HG03175 (cell line): ENCODE measurements at regions not wholly inside any gene's neighbourhood (a gene's known extent, or its start where the extent isn't known, plus 50 kb on each side); places are given as distances from the start of the nearest gene placed in this dataset.
"Not testable (repeated sequence)": the region's sequence is repeated elsewhere in the genome, so short reads cannot be mapped to it uniquely, and the experiment has no call there.

Source experiments
- ATAC-seq: cut with Tn5 transposase; IDR thresholded peaks from one replicate; pipeline ENCODE4 v1.9.1; 2021; ENCODE audit warnings: mild to moderate bottlenecking, moderate library complexity; ENCODE audit not compliant: unreplicated experiment

- ATAC-seq: not testable (repeated sequence)
These were observed 56.1 kb downstream of the ZNF22 start for GRCh38 chr10:45056806-45057205.

- no peak for ATAC-seq
These were observed 57.9 kb downstream of the ZNF22 start for GRCh38 chr10:45058580-45058979.

GRCh38 chr10:45058992-45059561, 58.4 kb downstream of the ZNF22 start:
- no peak for ATAC-seq

- ATAC-seq: no peak
These were observed 58.9 kb downstream of the ZNF22 start for GRCh38 chr10:45059632-45060031.

GRCh38 chr10:45061982-45062381, 61.3 kb downstream of the ZNF22 start:
- ATAC-seq: no peak

GRCh38 chr10:45063591-45064231, 63.0 kb downstream of the ZNF22 start:
- no peak for ATAC-seq

GRCh38 chr10:45064998-45065397, 64.3 kb downstream of the ZNF22 start:
- ATAC-seq: no peak

- ATAC-seq: no peak
These were observed 70.5 kb downstream of the ZNF22 start for GRCh38 chr10:45071043-45071813.

- no peak for ATAC-seq
These were observed 74.5 kb downstream of the ZNF22 start for GRCh38 chr10:45075216-45075615.

GRCh38 chr10:45075826-45076380, 75.2 kb downstream of the ZNF22 start:
- ATAC-seq: no peak

- ATAC-seq: no peak
These were observed 76.2 kb downstream of the ZNF22 start for GRCh38 chr10:45076891-45077290.

- no peak for ATAC-seq
These were observed 79.6 kb downstream of the ZNF22 start for GRCh38 chr10:45080331-45080730.

- ATAC-seq: no peak
These were observed 81.5 kb downstream of the ZNF22 start for GRCh38 chr10:45082176-45082575.

- no peak for ATAC-seq
These were observed 91.2 kb downstream of the ZNF22 start for GRCh38 chr10:45091968-45092367.

GRCh38 chr10:45093945-45094344, 93.2 kb downstream of the ZNF22 start:
- no peak for ATAC-seq

- ATAC-seq: no peak
These were observed 94.6 kb downstream of the ZNF22 start for GRCh38 chr10:45095286-45095685.

GRCh38 chr10:45096001-45096400, 95.3 kb downstream of the ZNF22 start:
- no peak for ATAC-seq

- ATAC-seq: no peak
These were observed 99.7 kb downstream of the ZNF22 start for GRCh38 chr10:45100429-45100828.

GRCh38 chr10:45104674-45105073, 104.0 kb downstream of the ZNF22 start:
- no peak for ATAC-seq

GRCh38 chr10:45105309-45105708, 104.6 kb downstream of the ZNF22 start:
- ATAC-seq: not testable (repeated sequence)

GRCh38 chr10:45106236-45106856, 105.6 kb downstream of the ZNF22 start:
- ATAC-seq: no peak
